Effector CD8-positive, alpha-beta T cell (primary cell): ENCODE measurements at regions not wholly inside any gene's neighbourhood (a gene's known extent, or its start where the extent isn't known, plus 50 kb on each side); places are given as distances from the start of the nearest gene placed in this dataset.
"Not testable (repeated sequence)": the region's sequence is repeated elsewhere in the genome, so short reads cannot be mapped to it uniquely, and the experiment has no call there.

Experiments
- DNase-seq: peaks from one replicate; lab custom pipeline; 2025; lab: John Stamatoyannopoulos, UW

GRCh38 chr5:99730653-99731052 lies 801.8 kb upstream of the CHD1 start:
- DNase-seq, result not testable (repeated sequence)

DNA sequence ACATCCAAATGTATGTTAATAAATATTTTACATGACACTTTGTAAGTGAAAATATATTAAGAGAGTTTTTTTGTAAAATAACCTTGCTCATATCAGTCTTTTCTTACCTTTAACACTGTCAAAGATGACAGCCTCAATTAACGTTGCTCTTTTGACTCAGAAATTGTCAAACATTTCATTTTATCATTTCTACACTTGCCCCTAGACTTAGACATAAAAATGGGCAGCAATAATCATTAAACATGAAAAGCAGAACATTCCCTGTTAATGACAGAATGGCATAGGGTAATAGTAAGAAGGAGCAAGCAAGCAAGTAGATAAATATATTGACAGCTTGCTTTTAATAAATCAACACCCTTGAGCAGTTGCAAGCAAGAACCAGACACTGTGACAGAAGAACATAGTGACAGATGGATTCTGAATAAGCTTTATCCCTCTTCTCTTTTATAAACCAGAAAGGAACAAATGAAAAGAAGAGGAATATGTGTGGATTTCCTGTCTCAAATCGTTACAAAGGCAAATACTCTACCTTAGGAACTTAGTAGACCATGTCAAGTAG lies 796.0 kb upstream of the CHD1 start:
- no peak for DNase-seq

- DNase-seq, result no peak
Measured at GRCh38 chr5:99721506-99721905, 792.7 kb upstream of the CHD1 start.

- no peak for DNase-seq
Measured at GRCh38 chr5:99715921-99716320, 787.1 kb upstream of the CHD1 start.

- no peak for DNase-seq
Measured at GRCh38 chr5:99706160-99706559, 777.4 kb upstream of the CHD1 start.

- DNase-seq, result no peak
Measured at GRCh38 chr5:99702565-99702964, 773.8 kb upstream of the CHD1 start.

- no peak for DNase-seq
Measured at GRCh38 chr5:99694884-99695283, 766.1 kb upstream of the CHD1 start.

GRCh38 chr5:99686538-99686937 lies 757.7 kb upstream of the CHD1 start:
- DNase-seq, result no peak

- DNase-seq, result no peak
Measured at GRCh38 chr5:99675974-99676373, 747.2 kb upstream of the CHD1 start.

GRCh38 chr5:99674101-99674500 lies 745.3 kb upstream of the CHD1 start:
- DNase-seq, result no peak

- no peak for DNase-seq
Measured at GRCh38 chr5:99664972-99665371, 736.2 kb upstream of the CHD1 start.

- no peak for DNase-seq
Measured at GRCh38 chr5:99651298-99651697, 722.5 kb upstream of the CHD1 start.

DNA sequence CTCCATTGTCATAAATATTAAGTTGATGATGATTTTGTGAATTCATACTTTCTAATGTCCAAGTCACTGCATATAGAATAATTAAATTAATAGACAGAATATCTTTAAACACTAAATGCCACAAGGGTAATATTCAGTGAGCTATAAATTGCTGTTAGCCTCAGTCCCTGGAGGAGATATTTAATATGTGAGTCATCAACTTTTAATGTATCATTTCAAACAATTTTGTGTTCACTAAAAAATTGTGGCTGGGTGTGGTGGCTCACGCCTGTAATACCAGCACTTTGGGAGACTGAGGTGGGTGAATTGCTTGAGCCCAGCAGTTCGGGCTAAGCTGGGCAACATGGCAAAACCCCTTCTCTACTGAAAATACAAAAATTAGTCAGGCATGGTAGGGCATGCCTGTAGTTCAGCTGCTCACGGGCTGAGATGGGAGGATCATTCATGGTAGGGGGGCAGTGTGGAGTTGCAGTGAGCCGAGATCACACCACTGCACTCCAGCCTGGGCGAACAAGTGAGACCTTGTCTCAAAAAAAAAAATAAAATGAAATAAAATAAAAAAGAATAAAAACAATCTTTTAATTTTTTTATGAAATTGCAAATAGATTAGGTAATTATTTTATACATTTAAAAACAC lies 717.3 kb upstream of the CHD1 start:
- no peak for DNase-seq

DNA sequence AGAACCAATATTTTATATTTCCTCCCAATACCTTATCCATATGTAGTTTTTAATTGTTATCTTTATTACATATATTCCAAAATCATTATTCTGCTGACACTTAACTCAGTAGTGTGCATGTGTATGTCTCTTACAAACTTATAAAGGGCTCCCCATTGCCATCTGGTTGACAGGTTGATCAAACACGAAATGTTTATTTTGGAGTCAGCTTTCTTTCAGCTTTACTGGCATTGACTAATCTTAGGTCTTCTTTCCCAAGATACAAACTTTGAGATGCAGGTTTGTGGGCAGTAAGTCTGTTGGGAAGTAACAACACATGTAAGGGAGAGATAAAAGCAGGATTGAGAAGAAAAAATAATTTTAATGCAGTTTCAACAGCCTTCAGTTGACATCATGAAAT lies 716.0 kb upstream of the CHD1 start:
- DNase-seq, result no peak

DNA sequence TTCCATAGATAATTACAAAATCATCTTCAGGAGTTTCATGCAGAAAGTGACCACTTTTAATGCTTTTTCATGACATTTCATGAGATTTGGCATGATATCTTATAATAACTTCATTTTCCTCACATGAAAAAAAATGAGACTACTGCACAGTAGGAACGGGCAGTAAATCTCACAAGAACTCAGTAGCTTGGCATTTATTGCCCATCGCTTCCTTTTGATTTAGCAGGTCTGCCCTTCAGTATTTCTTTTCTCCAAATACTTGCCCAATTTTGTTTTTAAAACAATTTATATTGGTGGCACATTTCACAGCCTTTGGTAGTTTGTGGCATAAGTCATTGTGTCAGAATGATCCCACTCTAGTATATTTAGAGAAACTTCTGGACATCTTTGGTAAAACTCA lies 711.8 kb upstream of the CHD1 start:
- DNase-seq, result no peak

GRCh38 chr5:99639905-99640304 lies 711.1 kb upstream of the CHD1 start:
- DNase-seq, result no peak

DNA sequence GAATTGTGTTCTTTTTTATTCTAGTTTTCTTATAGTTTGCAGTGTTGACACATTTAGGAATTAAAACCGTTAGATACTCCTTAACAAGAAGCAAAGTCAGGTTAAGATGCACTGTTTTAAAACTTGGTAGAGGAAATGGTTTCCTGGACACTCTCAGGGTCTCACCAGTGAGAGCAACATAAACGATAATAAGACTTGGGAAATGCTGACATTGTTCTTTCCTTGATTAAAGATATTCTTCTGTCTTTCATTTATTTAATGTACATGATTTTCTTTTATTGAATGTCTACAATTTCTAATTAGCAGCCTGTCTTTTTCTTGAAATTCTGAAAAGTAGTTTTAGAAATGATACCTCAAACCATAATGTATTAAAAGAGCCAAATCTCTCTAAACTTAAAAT lies 707.9 kb upstream of the CHD1 start:
- DNase-seq, result no peak

DNA sequence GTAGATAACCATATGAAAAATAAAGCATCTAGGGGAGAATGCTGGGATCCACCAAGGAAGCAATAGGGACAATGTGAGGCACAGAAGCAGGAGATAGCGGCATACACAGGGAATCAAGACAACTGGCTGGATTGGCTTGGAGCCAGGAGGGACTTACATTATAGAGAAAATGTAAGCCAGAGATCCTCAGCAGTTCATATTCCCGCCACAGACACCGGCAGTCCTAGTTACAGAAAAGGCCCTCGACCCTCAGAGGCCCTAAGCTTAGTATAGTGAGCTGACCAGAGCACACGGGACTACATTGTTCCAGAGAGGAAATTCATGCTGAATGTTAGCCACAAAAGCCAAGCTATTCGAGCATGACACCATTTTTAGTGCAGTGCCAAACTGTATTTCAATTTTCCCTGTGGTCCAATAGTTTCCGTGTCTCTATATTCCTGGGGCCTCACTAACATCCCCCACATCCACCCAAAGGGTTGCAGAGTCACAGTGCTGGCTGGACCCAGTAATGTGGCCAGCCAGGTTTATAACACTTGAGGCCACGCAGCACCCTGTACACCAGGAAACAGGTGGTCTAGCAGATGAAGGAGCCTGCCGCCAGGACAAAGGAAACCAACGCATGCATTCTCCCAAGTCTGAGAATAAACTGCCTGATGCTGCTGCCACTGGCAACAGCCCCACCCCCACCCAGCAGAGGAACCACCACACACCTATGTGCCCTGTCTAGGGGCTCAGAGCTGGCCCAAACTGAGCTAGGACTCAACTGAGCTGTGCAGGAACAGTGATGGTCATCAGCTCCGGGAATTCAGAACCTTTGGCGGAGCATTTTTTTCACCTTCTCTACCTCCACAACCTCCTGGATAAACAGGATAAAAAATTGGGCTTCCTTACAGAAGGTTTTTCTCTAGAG lies 693.2 kb upstream of the CHD1 start:
- DNase-seq, result no peak

GRCh38 chr5:99617335-99617734 lies 688.5 kb upstream of the CHD1 start:
- DNase-seq, result no peak

- no peak for DNase-seq
Measured at GRCh38 chr5:99614888-99615287, 686.1 kb upstream of the CHD1 start.

GRCh38 chr5:99607124-99607523 lies 678.3 kb upstream of the CHD1 start:
- no peak for DNase-seq

GRCh38 chr5:99605904-99606303 lies 677.1 kb upstream of the CHD1 start:
- DNase-seq, result no peak

- DNase-seq, result no peak
Measured at GRCh38 chr5:99600952-99601351, 672.1 kb upstream of the CHD1 start.
